Kidney (tissue), 13 donors: ENCODE measurements at regions not wholly inside any gene's neighbourhood (a gene's known extent, or its start where the extent isn't known, plus 50 kb on each side); places are given as distances from the start of the nearest gene placed in this dataset.

Source experiments
- DNase-seq, 5 donors: peaks; one replicate each; pipeline ENCODE4 v3.0.0-alpha.2; 2013 to 2020
- FAIRE-seq: peaks from 2 replicates; lab custom pipeline; 2012; peaks lifted over from hg19 to GRCh38; lab: Jason Lieb, UNC
- H3K27ac ChIP-seq, 2 donors: one replicate each; pipeline ENCODE4 v1.7.0; 2013; ENCODE audit warnings: low read depth in 2 of 2, low read length in 2 of 2, inconsistent platforms in 1 of 2
- H3K27me3 ChIP-seq: one replicate; pipeline ENCODE4 v1.7.1; 2013; ENCODE audit warnings: low read length, inconsistent platforms; ENCODE audit not compliant: control insufficient read depth, insufficient read depth
- H3K36me3 ChIP-seq, 3 donors: one replicate each; pipeline versions ENCODE4 v1.7.0 to v1.7.1; 2013; ENCODE audit warnings: low read length in 3 of 3, control low read depth in 1 of 3, inconsistent platforms in 1 of 3; ENCODE audit not compliant: insufficient read depth in 3 of 3, control insufficient read depth in 2 of 3
- H3K4me1 ChIP-seq, 3 donors: one replicate each; pipeline versions ENCODE4 v1.7.0 to v1.7.1; 2013; ENCODE audit warnings: low read length in 3 of 3, inconsistent platforms in 1 of 3, low read depth in 1 of 3; ENCODE audit not compliant: control insufficient read depth in 2 of 3, insufficient read depth in 2 of 3
- H3K4me3 ChIP-seq, 3 donors: one replicate each; pipeline versions ENCODE4 v1.7.0 to v1.8.1; 2013; ENCODE audit warnings: low read length in 3 of 3, control low read depth in 1 of 3, inconsistent platforms in 1 of 3
- H3K9ac ChIP-seq, 3 donors: one replicate each; pipeline versions ENCODE4 v1.7.0 to v1.7.1; 2013; ENCODE audit warnings: low read length in 3 of 3, control low read depth in 1 of 3, inconsistent platforms in 1 of 3
- H3K9me3 ChIP-seq, 3 donors: one replicate each; pipeline versions ENCODE4 v1.7.0 to v1.7.1; 2013; ENCODE audit warnings: low read length in 3 of 3, control low read depth in 1 of 3, inconsistent platforms in 1 of 3; ENCODE audit not compliant: control insufficient read depth in 2 of 3, insufficient read depth in 1 of 3
- intact Hi-C: fragments of 100-400 bp; cut with DNase I; formaldehyde crosslinking; loops from one replicate; pipeline ENCODE4 v1.11.1; 2022
- TF ChIP-seq, protein P1 (sequence below): IDR thresholded peaks from 3 replicates; pipeline ENCODE4 v1.5.1; 2012; ENCODE audit warnings: mild to moderate bottlenecking, moderate library complexity, borderline replicate concordance; ENCODE audit not compliant: insufficient read depth; ENCODE audit errors: extremely low read depth
- donor health status: control.
- donor health status: control.
- donor health status: control.
- donor health status: control.
- donor health status: control.
- donor health status: DM: yes; HTN: yes; CAD: no.
- donor health status: Normal renal cell carcinoma (clear cell type).

DNA sequence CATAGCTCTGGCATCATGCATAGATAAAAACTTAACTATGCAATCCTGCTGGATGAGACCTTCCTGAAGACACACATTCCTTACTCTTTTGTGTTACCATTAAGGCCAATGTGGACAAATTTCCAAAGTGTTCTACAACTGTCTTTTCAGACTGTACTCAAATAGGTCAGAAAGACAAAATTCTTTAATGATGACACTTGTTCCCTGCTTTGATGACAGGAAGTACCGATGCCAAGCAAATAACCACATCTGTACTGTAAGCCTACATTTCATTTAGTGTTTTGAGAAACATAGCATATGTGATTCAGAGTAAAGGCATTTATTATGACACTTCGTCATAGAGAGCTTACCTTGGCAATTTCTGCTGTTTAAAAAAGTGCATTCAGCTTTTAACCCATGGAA is 55.0 kb downstream of the PMAIP1 start:
- intact Hi-C loops, result no loop called here
- Histone ChIP-seq H3K27me3 (no peaks in the 10 kb centered on the region), H3K36me3 (no peaks in the 10 kb centered on the region), H3K9me3 (no peaks in the 10 kb centered on the region), H3K4me1 (no peaks in the 10 kb centered on the region), H3K4me3 (no peak overlapping the region), H3K27ac (no peak overlapping the region), H3K9ac (no peak overlapping the region)
- DNase-seq, result no peak
- TF ChIP-seq, protein P1, sequence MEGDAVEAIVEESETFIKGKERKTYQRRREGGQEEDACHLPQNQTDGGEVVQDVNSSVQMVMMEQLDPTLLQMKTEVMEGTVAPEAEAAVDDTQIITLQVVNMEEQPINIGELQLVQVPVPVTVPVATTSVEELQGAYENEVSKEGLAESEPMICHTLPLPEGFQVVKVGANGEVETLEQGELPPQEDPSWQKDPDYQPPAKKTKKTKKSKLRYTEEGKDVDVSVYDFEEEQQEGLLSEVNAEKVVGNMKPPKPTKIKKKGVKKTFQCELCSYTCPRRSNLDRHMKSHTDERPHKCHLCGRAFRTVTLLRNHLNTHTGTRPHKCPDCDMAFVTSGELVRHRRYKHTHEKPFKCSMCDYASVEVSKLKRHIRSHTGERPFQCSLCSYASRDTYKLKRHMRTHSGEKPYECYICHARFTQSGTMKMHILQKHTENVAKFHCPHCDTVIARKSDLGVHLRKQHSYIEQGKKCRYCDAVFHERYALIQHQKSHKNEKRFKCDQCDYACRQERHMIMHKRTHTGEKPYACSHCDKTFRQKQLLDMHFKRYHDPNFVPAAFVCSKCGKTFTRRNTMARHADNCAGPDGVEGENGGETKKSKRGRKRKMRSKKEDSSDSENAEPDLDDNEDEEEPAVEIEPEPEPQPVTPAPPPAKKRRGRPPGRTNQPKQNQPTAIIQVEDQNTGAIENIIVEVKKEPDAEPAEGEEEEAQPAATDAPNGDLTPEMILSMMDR, result no peak
- no peak for FAIRE-seq

DNA sequence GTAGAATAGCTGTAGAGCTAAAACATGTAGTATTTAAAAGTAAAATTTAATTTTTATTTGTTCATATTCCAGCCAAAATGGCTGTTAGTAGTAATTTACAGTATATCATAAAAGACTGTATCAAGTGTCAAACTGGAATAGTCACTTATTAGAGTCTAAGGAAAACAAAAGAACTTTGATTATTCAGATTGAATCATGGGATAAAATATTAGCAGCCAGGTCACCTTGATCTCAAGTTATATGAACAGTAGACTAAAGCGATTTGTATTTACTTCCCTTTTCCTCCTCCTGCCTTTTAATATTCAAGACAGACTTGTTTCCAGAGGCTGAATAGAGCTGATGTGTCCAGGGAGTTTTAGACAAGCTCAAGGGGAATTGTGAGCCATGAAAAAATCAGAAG is 54.4 kb downstream of the PMAIP1 start:
- Histone ChIP-seq H3K27ac (no peak overlapping the region), H3K4me1 (no peaks in the 10 kb centered on the region), H3K27me3 (no peaks in the 10 kb centered on the region), H3K36me3 (no peaks in the 10 kb centered on the region), H3K9ac (no peak overlapping the region), H3K9me3 (no peaks in the 10 kb centered on the region), H3K4me3 (no peak overlapping the region)
- TF ChIP-seq, protein P1, result no peak
- intact Hi-C loops, result no loop called here
- FAIRE-seq (no peak), DNase-seq (no peak)
